GM18909 (cell line): ENCODE measurements at regions not wholly inside any gene's neighbourhood (a gene's known extent, or its start where the extent isn't known, plus 50 kb on each side); places are given as distances from the start of the nearest gene placed in this dataset.
"Not testable (repeated sequence)": the region's sequence is repeated elsewhere in the genome, so short reads cannot be mapped to it uniquely, and the experiment has no call there.

Experiments
- ATAC-seq: cut with Tn5 transposase; IDR thresholded peaks from one replicate; pipeline ENCODE4 v1.9.1; 2021; ENCODE audit warnings: mild to moderate bottlenecking; ENCODE audit not compliant: unreplicated experiment, poor library complexity

DNA sequence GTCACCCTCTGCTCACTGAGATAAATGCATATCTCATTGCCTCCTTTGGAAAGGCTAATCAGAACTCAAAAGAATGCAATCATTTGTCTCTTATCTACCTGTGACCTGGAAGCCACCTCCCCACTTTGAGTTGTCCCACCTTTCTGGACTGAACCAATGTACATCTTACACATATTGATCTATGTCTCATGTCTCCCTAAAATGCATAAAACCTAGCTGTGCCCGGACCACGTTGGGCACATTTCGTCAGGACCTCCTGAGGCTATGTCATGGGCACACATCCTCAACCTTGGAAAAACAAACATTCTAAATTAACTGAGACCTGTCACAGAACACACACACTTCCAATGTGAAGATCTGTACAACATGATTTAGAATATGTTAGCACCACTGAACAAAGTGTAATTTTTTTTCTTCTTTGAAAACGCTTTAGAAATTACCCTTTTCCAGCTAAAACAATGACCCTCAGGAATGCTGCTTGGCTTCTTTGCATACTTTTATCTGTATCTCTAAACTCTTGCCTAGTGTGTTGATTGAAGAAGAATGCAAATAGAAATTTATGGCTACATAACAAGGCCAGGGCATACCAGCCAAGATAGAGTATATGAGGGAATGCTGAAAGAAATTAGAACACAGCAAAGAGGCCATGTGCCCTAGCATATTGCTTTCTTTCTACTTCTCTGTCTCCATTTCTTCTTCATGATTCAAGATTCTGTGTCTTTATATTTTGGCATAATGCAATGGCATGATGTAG is 84.6 kb upstream of the DST start:
- no peak for ATAC-seq

DNA sequence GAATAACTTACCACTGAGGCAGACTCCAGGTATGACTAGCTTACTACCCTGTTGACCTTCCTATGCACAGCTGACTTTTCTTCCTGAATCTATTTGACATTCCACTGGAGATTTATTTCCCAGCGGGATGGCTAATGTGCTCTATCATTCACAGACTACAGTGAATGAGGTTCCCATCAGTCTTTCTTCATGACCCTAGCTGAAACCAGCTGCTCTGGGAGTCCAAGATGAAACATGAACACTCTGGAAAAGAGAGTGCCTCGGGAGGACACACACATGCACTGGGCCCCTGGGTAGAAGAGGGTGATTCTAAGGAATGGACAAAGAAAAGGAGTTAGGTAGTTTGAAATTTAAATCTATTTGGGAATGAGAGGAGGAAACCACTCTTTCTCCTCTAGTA is 82.6 kb upstream of the DST start:
- no peak for ATAC-seq

- no peak for ATAC-seq
Observed at GRCh38 chr6:56724455-56724854, 81.8 kb upstream of the DST start.

DNA sequence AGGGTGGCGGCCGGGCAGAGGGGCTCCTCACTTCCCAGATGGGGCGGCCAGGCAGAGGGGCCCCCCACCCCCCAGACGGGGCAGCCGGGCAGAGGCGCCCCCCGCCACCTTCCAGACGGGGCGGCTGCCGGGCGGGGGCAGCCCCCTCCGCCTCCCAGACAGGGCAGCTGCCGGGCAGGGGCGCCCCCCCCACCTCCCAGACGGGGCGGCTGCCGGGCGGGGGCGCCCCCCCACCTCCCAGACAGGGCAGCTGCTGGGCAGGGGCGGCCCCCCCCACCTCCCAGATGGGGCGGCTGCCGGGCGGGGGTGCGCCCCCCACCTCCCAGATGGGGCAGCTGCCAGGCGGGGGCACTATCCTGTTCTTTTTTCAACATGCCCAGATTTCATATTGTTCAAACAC is 78.2 kb upstream of the DST start:
- ATAC-seq: no peak

- ATAC-seq: not testable (repeated sequence)
Observed at GRCh38 chr6:56720202-56720601, 77.5 kb upstream of the DST start.

GRCh38 chr6:56719315-56720058 is 76.8 kb upstream of the DST start:
- not testable (repeated sequence) for ATAC-seq

GRCh38 chr6:56718236-56718635 is 75.5 kb upstream of the DST start:
- no peak for ATAC-seq

- ATAC-seq: no peak
Observed at GRCh38 chr6:56716229-56716628, 73.5 kb upstream of the DST start.

DNA sequence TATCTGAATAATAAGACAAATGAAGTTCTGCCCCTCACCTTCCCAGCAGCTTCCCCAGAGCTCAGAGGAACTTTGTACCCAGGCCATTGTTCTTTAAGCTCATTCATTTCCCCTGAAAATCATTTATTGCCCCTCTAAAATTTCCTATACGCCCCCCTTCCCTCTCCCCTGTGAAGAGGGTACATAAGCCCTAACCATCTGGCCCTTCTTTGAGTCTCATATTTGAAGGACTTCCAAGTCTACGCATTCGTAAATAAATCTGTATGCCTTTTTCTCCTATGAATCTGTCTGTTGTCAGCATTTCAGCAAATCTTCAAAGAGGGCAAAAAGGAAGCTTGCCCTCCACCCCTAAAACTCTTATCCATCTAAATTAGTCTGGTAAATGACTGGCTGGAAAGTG is 73.1 kb upstream of the DST start:
- ATAC-seq: no peak

GRCh38 chr6:56714982-56715456 is 72.3 kb upstream of the DST start:
- no peak for ATAC-seq

- no peak for ATAC-seq
Observed at GRCh38 chr6:56714273-56714672, 71.6 kb upstream of the DST start.

DNA sequence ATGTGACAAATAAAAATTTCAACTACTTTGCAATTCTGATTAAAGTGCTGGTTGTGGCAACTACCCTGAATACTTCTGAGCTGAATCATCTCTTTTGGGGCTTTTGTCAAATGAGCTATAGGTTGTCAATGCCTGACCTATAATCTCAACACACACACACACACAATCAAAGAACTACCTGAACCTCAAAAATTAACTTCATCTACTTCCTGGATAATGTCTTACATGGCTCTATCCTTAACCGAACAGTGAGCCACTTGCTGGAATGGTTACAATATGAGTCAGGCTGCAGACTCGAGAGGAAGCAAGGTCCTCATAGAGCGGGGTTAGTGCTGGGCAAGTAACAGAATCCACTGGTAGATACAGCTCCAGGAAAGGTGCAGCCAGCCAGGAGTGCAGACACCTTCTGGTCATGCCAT is 70.6 kb upstream of the DST start:
- no peak for ATAC-seq

GRCh38 chr6:56710967-56711366 is 68.3 kb upstream of the DST start:
- ATAC-seq: no peak

DNA sequence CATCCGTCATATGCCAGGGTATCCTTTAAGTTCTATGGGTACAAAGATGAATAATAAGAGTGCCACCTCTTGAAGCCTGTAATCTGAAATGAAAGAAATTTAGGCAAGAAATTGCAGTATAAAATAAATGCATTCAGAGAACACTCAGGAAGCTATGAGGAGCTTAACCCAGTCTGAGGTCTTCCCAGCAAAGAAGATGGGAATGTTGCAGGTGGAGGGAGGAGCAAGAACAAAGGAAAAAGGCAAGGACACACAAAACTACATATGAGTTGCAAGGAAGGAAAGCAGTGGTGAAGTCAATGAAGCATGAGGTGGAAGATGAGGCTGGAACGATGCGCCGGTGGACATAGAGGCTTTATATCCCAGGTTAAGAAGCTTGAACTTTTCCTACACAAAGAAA is 67.0 kb upstream of the DST start:
- no peak for ATAC-seq

DNA sequence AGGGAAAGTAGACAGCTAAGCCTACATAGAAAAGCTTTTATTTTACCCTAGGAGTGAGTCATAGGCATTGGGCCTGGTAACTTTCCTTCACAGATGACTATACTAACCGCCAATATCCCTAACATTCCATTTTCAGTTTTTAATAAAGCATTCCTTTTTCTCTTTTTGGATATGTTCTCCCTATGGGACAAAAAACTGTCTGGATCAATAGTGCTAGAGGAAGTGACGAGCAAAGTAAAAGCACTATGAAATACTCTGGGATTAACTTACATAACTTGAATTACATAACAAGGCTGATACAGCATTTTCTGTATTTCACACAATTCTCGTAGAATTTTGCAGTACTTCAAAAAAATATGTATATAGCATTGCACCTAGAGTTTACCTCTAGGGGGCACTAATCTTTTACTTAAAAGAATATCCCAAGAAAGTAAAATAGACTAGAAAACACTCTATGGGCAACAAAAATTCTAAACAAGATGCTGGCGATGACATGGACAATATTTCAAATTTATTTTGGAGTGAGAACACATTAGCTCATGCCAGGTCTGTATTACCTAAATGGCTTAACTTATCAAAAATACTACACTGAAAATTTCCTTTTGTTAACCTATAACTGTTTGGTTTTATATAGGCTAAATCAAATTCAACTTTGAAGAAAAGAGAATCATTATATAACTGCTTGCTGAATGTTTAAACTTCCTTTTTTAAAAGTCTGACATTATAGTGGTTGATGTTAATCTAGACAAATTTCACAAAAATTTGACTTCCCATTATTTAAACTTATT is 66.3 kb upstream of the DST start:
- ATAC-seq: no peak

- ATAC-seq: no peak
Observed at GRCh38 chr6:56706981-56707726, 64.5 kb upstream of the DST start.

- ATAC-seq: peak; percentile 50
Observed at GRCh38 chr6:56699066-56699654, 56.5 kb upstream of the DST start.

GRCh38 chr6:56695702-56696101 is 53.0 kb upstream of the DST start:
- no peak for ATAC-seq

GRCh38 chr6:56694002-56694401 is 51.3 kb upstream of the DST start:
- ATAC-seq: no peak

GRCh38 chr6:56693246-56693607 is 50.5 kb upstream of the DST start:
- ATAC-seq: no peak
